AG08396 (cell line): ENCODE measurements at regions not wholly inside any gene's neighbourhood (a gene's known extent, or its start where the extent isn't known, plus 50 kb on each side); places are given as distances from the start of the nearest gene placed in this dataset.

ENCODE experiments used
- DNase-seq: peaks from one replicate; pipeline ENCODE4 v3.0.0; 2012; ENCODE audit warnings: low spot score, mixed read lengths

GRCh38 chr10:90407851-90408250 is 450.0 kb downstream of the HTR7 start:
- DNase-seq, result no peak

DNA sequence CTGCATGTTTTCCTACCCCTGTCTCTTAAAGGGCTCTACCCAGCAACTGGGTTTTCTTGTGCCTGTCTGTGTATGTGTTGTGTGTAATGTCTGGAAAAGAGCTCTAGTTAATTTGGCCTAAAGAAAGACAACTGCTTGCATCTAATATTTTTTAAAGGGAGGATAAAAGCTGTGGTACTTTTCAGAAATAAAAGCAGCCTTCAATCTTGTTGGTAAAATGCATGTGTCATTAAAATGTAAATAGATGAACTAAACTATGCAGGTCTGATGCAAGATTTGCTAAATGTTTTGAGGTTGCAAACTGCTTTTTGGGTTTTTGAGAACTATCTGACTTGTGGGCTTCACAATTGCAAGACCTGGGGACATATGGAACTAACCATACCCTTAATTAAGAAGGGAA is 445.3 kb downstream of the HTR7 start:
- no peak for DNase-seq

DNA sequence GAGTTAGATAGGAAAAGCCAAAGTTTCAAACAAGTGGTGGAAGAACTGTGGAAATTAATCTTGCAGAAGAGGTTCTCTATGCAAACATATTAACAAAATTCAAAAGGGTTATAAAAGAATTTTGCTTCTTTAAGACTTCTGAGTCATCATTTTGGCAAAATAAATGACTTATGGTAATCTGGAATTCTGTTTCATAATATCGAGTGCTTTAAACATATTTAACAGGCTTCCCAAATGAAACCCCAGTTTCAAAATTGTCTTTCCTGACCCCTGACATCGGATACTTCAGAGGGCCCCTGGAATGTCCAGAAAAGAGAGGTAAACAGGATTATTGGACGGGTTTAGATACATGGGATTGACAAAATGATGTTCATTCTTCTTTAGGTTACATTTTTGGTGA is 444.6 kb downstream of the HTR7 start:
- no peak for DNase-seq

- no peak for DNase-seq
Observed at GRCh38 chr10:90414926-90415325, 442.9 kb downstream of the HTR7 start.

- no peak for DNase-seq
Observed at GRCh38 chr10:90417029-90417428, 440.8 kb downstream of the HTR7 start.

DNA sequence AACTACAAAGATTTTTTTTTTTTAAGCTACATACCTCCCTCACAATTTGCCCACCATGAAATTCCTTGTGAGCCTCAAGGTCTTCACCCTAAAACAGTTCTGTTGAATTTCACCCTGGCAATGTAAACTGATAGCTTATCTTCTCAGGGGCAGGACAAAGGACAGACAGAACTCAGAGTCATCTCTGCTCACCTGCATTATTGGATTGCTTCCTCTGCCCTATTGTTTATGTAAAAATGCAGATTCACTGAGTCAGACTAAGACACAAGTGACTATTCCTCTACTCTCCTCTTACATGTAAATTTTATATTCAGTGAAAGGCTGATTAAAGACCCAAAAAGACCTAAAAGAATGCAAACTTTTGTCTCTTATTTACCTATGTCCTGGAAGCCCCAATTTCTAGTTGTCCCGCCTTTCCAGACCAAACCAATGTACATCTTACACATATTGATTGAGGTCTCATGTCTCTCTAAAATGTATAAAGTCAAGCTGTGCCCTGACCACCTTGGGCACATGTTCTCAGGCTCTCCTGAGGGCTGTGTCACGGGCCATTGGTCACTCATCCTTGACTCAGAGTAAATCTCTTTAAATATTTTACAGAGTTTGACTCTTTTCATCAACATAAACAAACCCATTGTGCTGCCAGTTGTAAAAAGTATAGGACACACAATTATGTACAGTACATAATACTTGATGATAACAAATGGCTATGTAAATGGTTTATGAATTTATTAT is 440.2 kb downstream of the HTR7 start:
- DNase-seq, result no peak

GRCh38 chr10:90418869-90419652 is 438.8 kb downstream of the HTR7 start:
- peak; percentile 5 for DNase-seq

GRCh38 chr10:90420637-90421318 is 437.1 kb downstream of the HTR7 start:
- no peak for DNase-seq

GRCh38 chr10:90421874-90422273 is 436.0 kb downstream of the HTR7 start:
- DNase-seq, result no peak

DNA sequence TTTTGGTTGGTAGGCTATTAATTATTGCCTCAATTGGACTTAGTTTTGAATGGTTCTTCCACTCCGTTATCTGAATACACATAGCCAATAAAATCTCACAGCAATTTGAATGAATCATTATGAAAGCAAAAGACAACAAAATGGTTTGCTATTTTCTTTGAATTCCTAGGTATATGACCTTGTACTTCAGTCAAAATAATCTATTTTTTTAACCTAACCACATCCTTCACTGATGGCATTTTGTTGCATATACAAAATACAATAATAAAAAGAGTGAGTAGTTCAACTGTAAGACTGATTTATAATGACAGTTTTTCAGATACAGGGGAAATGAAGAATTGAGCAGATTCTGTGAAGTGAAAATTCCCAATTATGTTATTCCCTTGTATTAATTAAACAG is 433.1 kb downstream of the HTR7 start:
- DNase-seq, result no peak

DNA sequence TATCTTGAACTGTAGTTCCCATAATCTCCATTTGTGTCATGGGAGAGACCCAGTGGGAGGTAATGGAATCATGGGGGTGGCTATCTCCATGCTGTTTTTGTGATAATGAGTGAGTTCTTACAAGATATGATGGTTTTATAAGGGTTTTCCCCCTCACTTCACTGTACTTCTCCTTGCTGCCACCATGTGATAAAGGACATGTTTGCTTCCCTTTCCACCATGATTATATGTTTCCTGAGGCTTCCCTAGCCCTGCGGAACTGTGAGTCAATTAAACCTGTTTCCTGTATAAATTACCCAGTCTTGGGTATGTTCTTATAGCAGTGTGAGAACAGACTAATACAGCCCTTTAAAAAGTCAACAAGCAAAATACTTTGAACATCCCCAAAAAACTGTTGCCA is 427.7 kb downstream of the HTR7 start:
- DNase-seq, result no peak

- no peak for DNase-seq
Observed at GRCh38 chr10:90432866-90433265, 425.0 kb downstream of the HTR7 start.

- no peak for DNase-seq
Observed at GRCh38 chr10:90435296-90435695, 422.5 kb downstream of the HTR7 start.

GRCh38 chr10:90437452-90437851 is 420.4 kb downstream of the HTR7 start:
- no peak for DNase-seq

- no peak for DNase-seq
Observed at GRCh38 chr10:90440870-90441269, 417.0 kb downstream of the HTR7 start.

DNA sequence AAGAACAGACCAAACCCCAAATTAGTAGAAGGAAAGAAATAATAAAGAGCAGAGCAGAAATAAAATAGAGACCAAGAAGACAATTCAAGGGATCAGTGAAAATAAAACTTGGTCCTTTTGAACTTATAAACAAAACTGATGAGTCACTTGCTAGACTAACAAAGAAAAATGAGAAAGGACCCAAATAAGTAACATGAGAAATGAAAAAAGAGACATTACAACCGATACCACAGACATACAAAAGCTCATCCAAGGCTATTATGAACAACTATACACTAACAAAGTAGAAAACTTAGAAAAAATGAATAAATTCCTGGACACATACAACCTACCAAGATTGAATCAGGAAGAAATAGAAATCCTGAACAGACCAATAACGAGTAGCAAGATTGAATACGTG is 414.5 kb downstream of the HTR7 start:
- DNase-seq, result no peak

GRCh38 chr10:90447831-90448230 is 410.0 kb downstream of the HTR7 start:
- no peak for DNase-seq

DNA sequence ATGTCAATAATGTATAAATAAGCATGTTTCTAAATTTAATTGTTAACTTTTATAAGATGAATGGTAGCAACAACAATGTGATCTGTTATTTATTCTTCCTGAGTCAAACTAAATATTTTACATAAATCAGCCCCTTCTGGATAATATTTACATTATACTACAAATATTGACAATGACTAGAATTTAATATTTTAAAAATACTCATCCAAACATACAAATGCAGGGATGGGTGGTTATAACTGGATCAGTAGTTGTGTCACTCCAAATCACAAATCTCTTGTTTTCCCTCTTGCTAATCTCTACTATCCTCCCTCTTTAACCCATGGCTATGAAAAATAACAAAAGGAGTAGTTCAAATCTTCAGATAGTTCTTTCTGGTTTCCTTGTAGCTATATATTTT is 407.0 kb downstream of the HTR7 start:
- DNase-seq, result no peak

GRCh38 chr10:90451283-90451682 is 406.6 kb downstream of the HTR7 start:
- no peak for DNase-seq

DNA sequence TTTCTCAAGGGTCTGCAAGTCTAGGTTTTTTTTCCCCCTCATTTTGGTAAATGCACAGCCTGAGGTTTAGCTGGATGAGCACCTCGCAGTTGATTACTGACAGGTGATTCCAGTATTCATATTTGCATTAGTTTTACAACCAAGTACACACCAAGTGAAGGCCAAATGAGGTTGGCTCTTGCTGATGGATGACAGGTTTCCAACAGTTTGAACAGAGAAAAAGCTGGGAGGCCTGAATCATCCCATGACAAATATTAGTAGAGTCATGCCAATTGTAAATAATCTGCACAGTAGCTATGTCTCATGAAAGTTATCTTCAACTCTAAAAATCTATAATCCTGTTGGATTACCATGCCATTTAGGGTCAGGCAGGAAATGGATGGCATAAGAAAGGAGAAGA is 399.8 kb downstream of the HTR7 start:
- DNase-seq, result no peak

DNA sequence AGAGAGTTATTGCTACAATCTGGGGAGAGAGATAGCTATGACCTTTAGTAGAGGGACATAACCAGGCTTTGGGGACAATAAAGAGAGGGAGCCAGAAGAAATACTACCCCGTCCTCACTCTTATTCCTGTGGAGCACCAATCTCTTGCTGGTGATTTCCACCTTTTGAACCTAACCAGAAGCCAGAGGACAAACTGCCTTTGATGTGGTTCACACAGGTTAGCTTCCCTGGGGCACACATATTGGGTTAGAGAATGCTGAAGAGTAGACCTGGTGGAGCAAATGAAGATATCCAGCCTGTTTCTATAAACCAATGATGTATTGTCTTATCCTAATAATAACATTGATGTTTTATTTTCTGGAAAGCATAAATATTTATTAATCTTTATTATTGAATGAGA is 399.3 kb downstream of the HTR7 start:
- DNase-seq, result no peak

GRCh38 chr10:90461437-90462155 is 396.2 kb downstream of the HTR7 start:
- DNase-seq, result no peak
